ENCODE measurements at regions not wholly inside any gene's neighbourhood (a gene's known extent, or its start where the extent isn't known, plus 50 kb on each side); places are given as distances from the start of the nearest gene placed in this dataset.
A peak's percentile ranks its signal among the peaks of the same experiment; 100 is the strongest.

GRCh38 chr7:9752033-9752432, 1221.6 kb upstream of the PHF14 start:
- Mint-ChIP-seq H3K9me3 (ENCODE audit: unreplicated experiment) (no peaks in the 10 kb centered on the region), H3K27me3 (ENCODE audit: unreplicated experiment) (no peaks in the 10 kb centered on the region)
- TF ChIP-seq CTCF (IDR thresholded peaks at IDR 0.05; ENCODE audit: unreplicated experiment), result no peak

GRCh38 chr7:9761224-9761623, 1212.4 kb upstream of the PHF14 start:
- no peak overlapping the region for H3K4me3 Mint-ChIP-seq (ENCODE audit: unreplicated experiment)
- no peaks in the 10 kb centered on the region for H3K36me3 Mint-ChIP-seq (ENCODE audit: low read depth, unreplicated experiment)
- DNase-seq (ENCODE audit: low spot score), result no peak
- H3K9me3 Mint-ChIP-seq (ENCODE audit: unreplicated experiment), result no peaks in the 10 kb centered on the region
- TF ChIP-seq CTCF (IDR thresholded peaks at IDR 0.05; ENCODE audit: unreplicated experiment), result no peak
- H3K27ac Mint-ChIP-seq (ENCODE audit: unreplicated experiment), result no peak overlapping the region
- no peaks in the 10 kb centered on the region for H3K4me1 Mint-ChIP-seq (ENCODE audit: unreplicated experiment)
- no peaks in the 10 kb centered on the region for H3K27me3 Mint-ChIP-seq (ENCODE audit: unreplicated experiment)

More at GRCh38 chr7:9752033-9752432, 1221.6 kb upstream of the PHF14 start:
- Mint-ChIP-seq H3K4me3 (ENCODE audit: unreplicated experiment) (no peak overlapping the region), H3K36me3 (ENCODE audit: low read depth, unreplicated experiment) (no peaks in the 10 kb centered on the region), H3K4me1 (ENCODE audit: unreplicated experiment) (no peaks in the 10 kb centered on the region), H3K27ac (ENCODE audit: unreplicated experiment) (no peak overlapping the region)
- DNase-seq (ENCODE audit: low spot score), result no peak

- H3K4me3 Mint-ChIP-seq (ENCODE audit: unreplicated experiment), result no peak overlapping the region
- no peak for TF ChIP-seq CTCF (IDR thresholded peaks at IDR 0.05; ENCODE audit: unreplicated experiment)
- no peaks in the 10 kb centered on the region for H3K4me1 Mint-ChIP-seq (ENCODE audit: unreplicated experiment)
- H3K9me3 Mint-ChIP-seq (ENCODE audit: unreplicated experiment), result no peaks in the 10 kb centered on the region
- H3K27me3 Mint-ChIP-seq (ENCODE audit: unreplicated experiment), result peaks cover 1% of the 10 kb centered on the region
- H3K27ac Mint-ChIP-seq (ENCODE audit: unreplicated experiment), result no peak overlapping the region
- peak; percentile 12 for DNase-seq (ENCODE audit: low spot score)
- H3K36me3 Mint-ChIP-seq (ENCODE audit: low read depth, unreplicated experiment), result no peaks in the 10 kb centered on the region
Measured at GRCh38 chr7:9776900-9777299, 1196.8 kb upstream of the PHF14 start.

- no peaks in the 10 kb centered on the region for H3K9me3 Mint-ChIP-seq (ENCODE audit: unreplicated experiment)
- H3K36me3 Mint-ChIP-seq (ENCODE audit: low read depth, unreplicated experiment), result no peaks in the 10 kb centered on the region
- no peak for TF ChIP-seq CTCF (IDR thresholded peaks at IDR 0.05; ENCODE audit: unreplicated experiment)
- no peak overlapping the region for H3K4me3 Mint-ChIP-seq (ENCODE audit: unreplicated experiment)
- H3K27me3 Mint-ChIP-seq (ENCODE audit: unreplicated experiment), result peaks cover under 1% of the 10 kb centered on the region
- no peaks in the 10 kb centered on the region for H3K4me1 Mint-ChIP-seq (ENCODE audit: unreplicated experiment)
- no peak for DNase-seq (ENCODE audit: low spot score)
- no peak overlapping the region for H3K27ac Mint-ChIP-seq (ENCODE audit: unreplicated experiment)
Measured at GRCh38 chr7:9778367-9778766, 1195.3 kb upstream of the PHF14 start.

GRCh38 chr7:9781710-9782109, 1192.0 kb upstream of the PHF14 start:
- Mint-ChIP-seq H3K36me3 (ENCODE audit: low read depth, unreplicated experiment) (no peaks in the 10 kb centered on the region), H3K27me3 (ENCODE audit: unreplicated experiment) (no peaks in the 10 kb centered on the region), H3K27ac (ENCODE audit: unreplicated experiment) (no peak overlapping the region), H3K9me3 (ENCODE audit: unreplicated experiment) (no peaks in the 10 kb centered on the region), H3K4me3 (ENCODE audit: unreplicated experiment) (no peak overlapping the region), H3K4me1 (ENCODE audit: unreplicated experiment) (no peaks in the 10 kb centered on the region)
- no peak for TF ChIP-seq CTCF (IDR thresholded peaks at IDR 0.05; ENCODE audit: unreplicated experiment)
- DNase-seq (ENCODE audit: low spot score), result no peak

Data from endothelial cell (in vitro differentiated cells).